PC-9 (cell line): ENCODE measurements at regions not wholly inside any gene's neighbourhood (a gene's known extent, or its start where the extent isn't known, plus 50 kb on each side); places are given as distances from the start of the nearest gene placed in this dataset.

Source experiments
- BruUV-seq: library from RNA; stranded (reverse); fragments of 400-500 nt; replicated peaks from 2 replicates; lab custom pipeline; 2021; lab: Mats Ljungman, UMichigan
- CTCF ChIA-PET: fragments of 300-600 bp; sonication (Branson Sonifier 250); formaldehyde crosslinking; loops from one replicate; lab custom pipeline; 2022; ENCODE audit warnings: antibody characterized with exemption; lab: Charles Lee
- POLR2A ChIA-PET: fragments of 300-600 bp; sonication (Branson Sonifier 250); formaldehyde crosslinking; loops from one replicate; lab custom pipeline; 2022; ENCODE audit warnings: antibody characterized with exemption; ENCODE audit not compliant: unreplicated experiment; lab: Charles Lee
- DNase-seq, 2 experiments: peaks; one replicate each; pipeline versions ENCODE4 v3.0.0 to v3.0.0-alpha.2; 2015 to 2022; ENCODE audit warnings: mixed read lengths in 1 of 2
- H2AFZ ChIP-seq: fragments of 200-600 bp; sonication (generic); 2 replicates; pipeline ENCODE4 v1.8.1; 2017; ENCODE audit warnings: antibody characterized with exemption
- H3F3A ChIP-seq: fragments of 200-600 bp; sonication (generic); 2 replicates; pipeline ENCODE4 v1.8.1; 2017; ENCODE audit warnings: antibody characterized with exemption, mild to moderate bottlenecking, low read depth; ENCODE audit not compliant: insufficient read depth
- H3K27ac ChIP-seq: fragments of 200-600 bp; sonication (generic); 2 replicates; pipeline ENCODE4 v1.6.1; 2016; ENCODE audit warnings: mixed run types
- H3K27me3 ChIP-seq: fragments of 200-600 bp; sonication (generic); 2 replicates; pipeline ENCODE4 v1.6.1; 2016; ENCODE audit warnings: low read depth, mixed run types; ENCODE audit not compliant: insufficient read depth
- H3K36me3 ChIP-seq: fragments of 200-600 bp; sonication (generic); 2 replicates; pipeline ENCODE4 v1.6.1; 2016; ENCODE audit warnings: low read depth, mixed run types
- H3K4me1 ChIP-seq: fragments of 200-600 bp; sonication (generic); replicated peaks from 2 replicates; pipeline ENCODE4 v1.6.1; 2016; ENCODE audit warnings: mixed run types; ENCODE audit not compliant: insufficient read depth
- H3K4me2 ChIP-seq: fragments of 200-600 bp; sonication (generic); 2 replicates; pipeline ENCODE4 v1.6.1; 2017; ENCODE audit warnings: mixed run types
- H3K4me3 ChIP-seq: fragments of 200-600 bp; sonication (generic); 2 replicates; pipeline ENCODE4 v1.6.1; 2016; ENCODE audit warnings: mixed run types
- H3K79me2 ChIP-seq: fragments of 200-600 bp; sonication (generic); 2 replicates; pipeline ENCODE4 v1.6.1; 2017; ENCODE audit warnings: low read depth, mixed run types
- H3K9me2 ChIP-seq: fragments of 200-600 bp; sonication (generic); 2 replicates; pipeline ENCODE4 v1.8.1; 2017; ENCODE audit warnings: mild to moderate bottlenecking; ENCODE audit not compliant: insufficient read depth
- H3K9me3 ChIP-seq: fragments of 200-600 bp; sonication (generic); 2 replicates; pipeline ENCODE4 v1.8.1; 2016; ENCODE audit warnings: low read depth; ENCODE audit not compliant: insufficient read depth
- H4K20me1 ChIP-seq: fragments of 200-600 bp; sonication (generic); 2 replicates; pipeline ENCODE4 v1.8.1; 2017; ENCODE audit not compliant: insufficient read depth
- CTCF ChIP-seq: fragments of 200-600 bp; sonication (generic); conservative IDR thresholded peaks from 2 replicates; pipeline ENCODE4 v1.6.1; 2017; ENCODE audit warnings: mixed run types, antibody characterized with exemption, mild to moderate bottlenecking, moderate library complexity
- EZH2 ChIP-seq: fragments of 200-600 bp; sonication (generic); IDR thresholded peaks from 2 replicates; pipeline ENCODE4 v1.8.0; 2017; ENCODE audit warnings: antibody characterized with exemption, low read depth
- intact Hi-C: fragments of 100-400 bp; cut with micrococcal nuclease; formaldehyde crosslinking; loops from one replicate; pipeline ENCODE4 v1.10.0; 2022; ENCODE audit not compliant: unreplicated experiment

- H3K9me2 ChIP-seq, result no peaks in the 10 kb centered on the region
- H4K20me1 ChIP-seq, result no peaks in the 10 kb centered on the region
These were observed 78.1 kb upstream of the BRD7 start for GRCh38 chr16:50446861-50447260.

GRCh38 chr16:50445621-50446555 lies 77.1 kb upstream of the BRD7 start:
- Histone ChIP-seq H3K27ac (no peak overlapping the region), H3K79me2 (no peaks in the 10 kb centered on the region), H3K9me2 (no peaks in the 10 kb centered on the region), H3K9me3 (no peaks in the 10 kb centered on the region; the same call in 1 of the 2 replicates), H3K36me3 (no peaks in the 10 kb centered on the region), H3K4me2 (no peak overlapping the region), H3F3A (no peaks in the 10 kb centered on the region), H4K20me1 (no peaks in the 10 kb centered on the region), H2AFZ (no peak overlapping the region), H3K4me3 (no peak overlapping the region), H3K27me3 (no peaks in the 10 kb centered on the region), H3K4me1 (no peaks in the 10 kb centered on the region)
- TF ChIP-seq EZH2, result no peak
- no peak for TF ChIP-seq CTCF
- no TSS peak for BruUV-seq
- ChIA-PET POLR2A (no interaction called here), CTCF (interaction anchor here (0.6 kb wide), 2 partner anchors 163 to 656 kb away, joined by 4 to 6 read pairs; no protein-coding TSS in a partner anchor)
- intact Hi-C loops, result no loop called here
- DNase-seq, result no peak

More at GRCh38 chr16:50446861-50447260, 78.1 kb upstream of the BRD7 start:
- Histone ChIP-seq H3K27ac (no peak overlapping the region), H3F3A (no peaks in the 10 kb centered on the region), H3K4me1 (no peaks in the 10 kb centered on the region), H3K4me3 (no peak overlapping the region), H3K36me3 (no peaks in the 10 kb centered on the region), H3K27me3 (no peaks in the 10 kb centered on the region), H3K4me2 (no peak overlapping the region), H3K9me3 (no peaks in the 10 kb centered on the region; the same call in 1 of the 2 replicates), H3K79me2 (no peaks in the 10 kb centered on the region), H2AFZ (no peak overlapping the region)
- no TSS peak for BruUV-seq
- TF ChIP-seq CTCF (no peak), EZH2 (no peak)
- no peak for DNase-seq
- intact Hi-C loops, result no loop called here
- ChIA-PET CTCF (no interaction called here), POLR2A (no interaction called here)

GRCh38 chr16:50444526-50444925 lies 75.7 kb upstream of the BRD7 start:
- Histone ChIP-seq H3K36me3 (no peaks in the 10 kb centered on the region), H3K4me2 (no peak overlapping the region), H2AFZ (no peak overlapping the region), H3K9me3 (no peaks in the 10 kb centered on the region; the same call in 1 of the 2 replicates), H3K4me3 (no peak overlapping the region), H3K27me3 (no peaks in the 10 kb centered on the region), H3K9me2 (no peaks in the 10 kb centered on the region), H3K27ac (no peak overlapping the region), H3K4me1 (no peaks in the 10 kb centered on the region), H4K20me1 (no peaks in the 10 kb centered on the region), H3K79me2 (no peaks in the 10 kb centered on the region), H3F3A (no peaks in the 10 kb centered on the region)
- peak in 1 of 2 experiments; percentile 49 for DNase-seq
- TF ChIP-seq EZH2 (no peak), CTCF (no peak)
- POLR2A ChIA-PET, result no interaction called here
- no TSS peak for BruUV-seq
- CTCF ChIA-PET, result no interaction called here
- intact Hi-C loops, result no loop called here
